B cell (primary cell): ENCODE measurements at regions not wholly inside any gene's neighbourhood (a gene's known extent, or its start where the extent isn't known, plus 50 kb on each side); places are given as distances from the start of the nearest gene placed in this dataset.

Source experiments
- ATAC-seq: fragments of 200-7000 bp; cut with Tn5 transposase; one replicate; pipeline ENCODE4 v1.10.0; 2021; ENCODE audit warnings: low read depth, mild to moderate bottlenecking, moderate number of reproducible peaks, moderate library complexity
- CTCF ChIA-PET: fragments of 350-600 bp; sonication (Branson Sonifier 250); formaldehyde crosslinking; loops from one replicate; lab custom pipeline; 2021; ENCODE audit warnings: antibody characterized with exemption, inconsistent platforms; lab: Charles Lee
- POLR2A ChIA-PET: fragments of 350-600 bp; sonication (Branson Sonifier 250); formaldehyde crosslinking; loops from one replicate; lab custom pipeline; 2021; ENCODE audit warnings: antibody characterized with exemption; lab: Charles Lee
- DNase-seq: peaks from one replicate; pipeline ENCODE4 v3.0.0; 2013
- H2AFZ ChIP-seq: 2 replicates; pipeline ENCODE4 v1.6.1; 2012; ENCODE audit warnings: mild to moderate bottlenecking, low read depth, low read length; ENCODE audit not compliant: insufficient read depth, poor library complexity, severe bottlenecking
- H3K27ac ChIP-seq, 2 donors: 1 replicate in 1 of 2; 2 replicates in 1 of 2; pipeline ENCODE4 v1.5.1; 2012 to 2013; ENCODE audit warnings: low read length in 2 of 2, mild to moderate bottlenecking in 2 of 2, moderate library complexity in 1 of 2
- H3K27me3 ChIP-seq, 4 experiments: fragments of 200-600 bp in 1 of 4; sonication (generic) in 1 of 4; replicated peaks in 1 of 4; 1 replicate in 2 of 4; 2 replicates in 2 of 4; pipeline versions ENCODE4 v1.6.1 to v1.7.0; 2013 to 2016; ENCODE audit warnings: low read length in 3 of 4, mild to moderate bottlenecking in 2 of 4, mixed read lengths in 1 of 4, moderate library complexity in 1 of 4; ENCODE audit not compliant: insufficient read depth in 4 of 4, control insufficient read depth in 3 of 4; ENCODE audit errors: control extremely low read depth in 1 of 4
- H3K36me3 ChIP-seq, 2 experiments: replicated peaks in 1 of 2; 1 replicate in 1 of 2; 2 replicates in 1 of 2; pipeline versions ENCODE4 v1.6.1 to v1.7.1; 2013; ENCODE audit warnings: low read length in 1 of 2; ENCODE audit not compliant: insufficient read depth in 2 of 2, control insufficient read depth in 1 of 2; ENCODE audit errors: control extremely low read depth in 1 of 2, extremely low read depth in 1 of 2
- H3K4me1 ChIP-seq, 2 donors: fragments of 200-600 bp in 1 of 2; sonication (generic) in 1 of 2; 1 replicate in 1 of 2; 2 replicates in 1 of 2; pipeline versions ENCODE4 v1.5.1 to v1.6.1; 2013 to 2017; ENCODE audit warnings: low read length in 2 of 2; ENCODE audit not compliant: control insufficient read depth in 2 of 2, insufficient read depth in 2 of 2
- H3K4me2 ChIP-seq: replicated peaks from 2 replicates; pipeline ENCODE3; 2012; ENCODE audit warnings: mild to moderate bottlenecking, low read depth, low read length; ENCODE audit not compliant: poor library complexity, severe bottlenecking
- H3K4me3 ChIP-seq, 5 experiments: fragments of 200-600 bp in 1 of 5; sonication (generic) in 1 of 5; 1 replicate in 3 of 5; 2 replicates in 2 of 5; pipeline versions ENCODE4 v1.5.1 to v1.7.0; 2011 to 2016; ENCODE audit warnings: low read length in 4 of 5, mild to moderate bottlenecking in 4 of 5, low read depth in 2 of 5, control low read depth in 1 of 5, moderate library complexity in 1 of 5; ENCODE audit not compliant: insufficient read depth in 1 of 5; ENCODE audit errors: control extremely low read depth in 1 of 5, extremely low read depth in 1 of 5
- H3K79me2 ChIP-seq: fragments of 200-600 bp; sonication (generic); one replicate; pipeline ENCODE4 v1.6.0; 2016; ENCODE audit warnings: low read length; ENCODE audit not compliant: control insufficient read depth, insufficient read depth
- H3K9ac ChIP-seq: fragments of 200-600 bp; sonication (generic); 2 replicates; pipeline ENCODE4 v1.6.1; 2017; ENCODE audit warnings: mild to moderate bottlenecking, low read length, moderate library complexity
- H3K9me3 ChIP-seq, 3 donors: one replicate each; pipeline versions ENCODE4 v1.6.1 to v1.7.1; 2013; ENCODE audit warnings: low read length in 2 of 3; ENCODE audit not compliant: control insufficient read depth in 2 of 3, insufficient read depth in 1 of 3; ENCODE audit errors: control extremely low read depth in 1 of 3
- H4K20me1 ChIP-seq: 2 replicates; pipeline ENCODE4 v1.6.0; 2012; ENCODE audit warnings: mild to moderate bottlenecking, low read length; ENCODE audit not compliant: insufficient read depth, control insufficient read depth, poor library complexity, severe bottlenecking
- H3K27ac Mint-ChIP-seq: one replicate; pipeline ENCODE4 v1.8.0; 2021; ENCODE audit warnings: mixed read lengths
- H3K27me3 Mint-ChIP-seq: one replicate; pipeline ENCODE4 v1.8.0; 2021; ENCODE audit warnings: mixed read lengths
- H3K4me1 Mint-ChIP-seq: one replicate; pipeline ENCODE4 v1.8.0; 2021; ENCODE audit warnings: mixed read lengths
- H3K4me3 Mint-ChIP-seq: one replicate; pipeline ENCODE4 v1.8.0; 2021; ENCODE audit warnings: mixed read lengths
- H3K9me3 Mint-ChIP-seq: one replicate; pipeline ENCODE4 v1.8.0; 2022; ENCODE audit warnings: mixed read lengths; ENCODE audit not compliant: insufficient read depth
- EZH2 ChIP-seq: IDR thresholded peaks from 2 replicates; pipeline ENCODE4 v1.6.1; 2012; ENCODE audit warnings: borderline replicate concordance, low read depth, mild to moderate bottlenecking, moderate library complexity, low read length; ENCODE audit not compliant: insufficient read depth, poor library complexity, severe bottlenecking
- WGBS: methylation state at CpG from one replicate; pipeline ENCODE4 v1.1.5; 2013; ENCODE audit warnings: missing lambda C conversion rate; ENCODE audit not compliant: insufficient coverage; 5-methylcytosine and 5-hydroxymethylcytosine counted together
- intact Hi-C: fragments of 100-400 bp; cut with micrococcal nuclease; formaldehyde crosslinking; loops from one replicate; pipeline ENCODE4 v1.10.0; 2022
- TF ChIP-seq, protein P1 (sequence below): fragments of 200-600 bp; IDR thresholded peaks from one replicate; pipeline ENCODE4 v1.8.0; 2022; ENCODE audit warnings: antibody characterized with exemption, mild to moderate bottlenecking

DNA sequence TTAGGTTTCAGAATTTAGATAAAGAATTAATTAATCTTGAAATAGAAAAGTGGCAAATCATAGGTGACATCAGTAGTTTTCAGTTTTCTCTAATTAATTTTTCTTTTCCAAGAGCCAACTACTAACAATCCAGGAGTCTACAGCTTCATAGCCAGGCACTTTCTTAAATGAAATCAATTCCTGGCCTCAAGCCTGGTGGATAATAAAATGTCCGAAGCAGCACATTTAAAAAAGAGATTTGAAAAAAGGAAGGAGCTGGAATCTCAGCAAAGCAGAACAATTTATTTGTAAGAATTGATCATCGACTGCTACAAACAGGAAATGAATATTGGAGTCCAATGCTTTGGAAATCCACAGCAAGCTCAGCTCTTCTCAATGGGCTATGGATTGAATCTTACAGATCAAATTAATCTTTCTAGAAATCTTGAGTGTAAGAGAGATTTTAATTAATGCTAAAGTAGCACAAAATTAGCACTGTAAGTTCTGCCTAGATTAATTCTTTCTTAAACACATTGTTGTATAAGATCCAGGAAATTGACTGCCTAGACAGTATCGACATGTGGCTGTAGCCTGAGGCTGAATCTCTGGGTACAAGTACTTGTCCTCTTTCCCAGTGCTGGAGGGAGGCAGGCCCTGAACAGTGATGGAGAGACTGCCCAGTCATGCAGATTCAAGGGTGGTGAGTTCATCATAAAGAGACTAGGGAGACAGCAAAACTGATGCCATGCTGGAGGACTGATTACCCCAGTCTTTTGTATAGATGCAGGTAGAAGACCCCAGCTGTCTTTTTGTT lies 167.8 kb upstream of the POU2AF2 start:
- DNase-seq (no peak), ATAC-seq (no peak)
- no peak for TF ChIP-seq EZH2
- POLR2A ChIA-PET: no interaction called here
- no peaks in the 10 kb centered on the region for H3K4me1 Mint-ChIP-seq
- Histone ChIP-seq H3K4me1 (no peaks in the 10 kb centered on the region), H3K9me3 (no peaks in the 10 kb centered on the region), H3K27me3 (no peaks in the 10 kb centered on the region), H3K36me3 (no peaks in the 10 kb centered on the region), H3K4me2 (no peak overlapping the region), H4K20me1 (no peaks in the 10 kb centered on the region), H3K9ac (no peak overlapping the region), H3K4me3 (no peak overlapping the region), H3K79me2 (no peaks in the 10 kb centered on the region), H2AFZ (no peak overlapping the region), H3K27ac (no peak overlapping the region)
- H3K4me3 Mint-ChIP-seq: no peak overlapping the region
- CTCF ChIA-PET: no interaction called here
- intact Hi-C loops: no loop called here
- H3K9me3 Mint-ChIP-seq: no peaks in the 10 kb centered on the region
- no peak overlapping the region for H3K27ac Mint-ChIP-seq
- WGBS: no CpG with 5 or more reads among the region's 3 CpGs
- H3K27me3 Mint-ChIP-seq: peaks cover 5% of the 10 kb centered on the region

DNA sequence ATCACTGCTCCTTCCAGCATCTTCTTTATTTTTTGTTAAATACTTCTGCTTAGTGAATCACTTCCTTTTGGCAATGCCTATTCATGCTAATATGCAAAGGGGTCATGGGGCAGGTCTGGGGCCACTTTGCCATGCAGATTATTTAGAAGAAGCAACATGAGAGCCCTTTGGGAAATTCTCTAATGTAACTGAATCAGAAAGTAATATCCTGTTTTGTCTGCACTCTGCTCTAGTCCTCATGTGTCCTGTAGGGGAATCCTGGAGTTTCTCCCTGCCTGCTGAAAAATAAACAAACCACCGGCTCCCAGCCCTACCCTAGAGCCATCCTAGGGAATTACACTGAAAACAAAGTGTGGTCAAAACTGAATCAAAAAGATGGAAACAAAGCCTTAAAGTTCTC lies 176.5 kb upstream of the POU2AF2 start:
- 86% methylated on average over 1 of the region's 1 CpG for WGBS
- peaks cover 3% of the 10 kb centered on the region for H3K9me3 Mint-ChIP-seq
- Histone ChIP-seq H2AFZ (no peak overlapping the region), H4K20me1 (no peaks in the 10 kb centered on the region), H3K9ac (no peak overlapping the region), H3K9me3 (peaks cover 0 to 6% (median 2%) of the 10 kb centered on the region in 3 donors), H3K4me3 (no peak overlapping the region), H3K4me1 (no peaks in the 10 kb centered on the region), H3K79me2 (no peaks in the 10 kb centered on the region), H3K27me3 (no peaks in the 10 kb centered on the region), H3K4me2 (no peak overlapping the region), H3K27ac (no peak overlapping the region), H3K36me3 (no peaks in the 10 kb centered on the region)
- H3K4me3 Mint-ChIP-seq: no peak overlapping the region
- DNase-seq (no peak), ATAC-seq (no peak)
- H3K27me3 Mint-ChIP-seq: no peaks in the 10 kb centered on the region
- no peaks in the 10 kb centered on the region for H3K4me1 Mint-ChIP-seq
- ChIA-PET CTCF (no interaction called here), POLR2A (no interaction called here)
- intact Hi-C loops: no loop called here
- H3K27ac Mint-ChIP-seq: no peak overlapping the region
- TF ChIP-seq EZH2: no peak
- TF ChIP-seq, protein P1, sequence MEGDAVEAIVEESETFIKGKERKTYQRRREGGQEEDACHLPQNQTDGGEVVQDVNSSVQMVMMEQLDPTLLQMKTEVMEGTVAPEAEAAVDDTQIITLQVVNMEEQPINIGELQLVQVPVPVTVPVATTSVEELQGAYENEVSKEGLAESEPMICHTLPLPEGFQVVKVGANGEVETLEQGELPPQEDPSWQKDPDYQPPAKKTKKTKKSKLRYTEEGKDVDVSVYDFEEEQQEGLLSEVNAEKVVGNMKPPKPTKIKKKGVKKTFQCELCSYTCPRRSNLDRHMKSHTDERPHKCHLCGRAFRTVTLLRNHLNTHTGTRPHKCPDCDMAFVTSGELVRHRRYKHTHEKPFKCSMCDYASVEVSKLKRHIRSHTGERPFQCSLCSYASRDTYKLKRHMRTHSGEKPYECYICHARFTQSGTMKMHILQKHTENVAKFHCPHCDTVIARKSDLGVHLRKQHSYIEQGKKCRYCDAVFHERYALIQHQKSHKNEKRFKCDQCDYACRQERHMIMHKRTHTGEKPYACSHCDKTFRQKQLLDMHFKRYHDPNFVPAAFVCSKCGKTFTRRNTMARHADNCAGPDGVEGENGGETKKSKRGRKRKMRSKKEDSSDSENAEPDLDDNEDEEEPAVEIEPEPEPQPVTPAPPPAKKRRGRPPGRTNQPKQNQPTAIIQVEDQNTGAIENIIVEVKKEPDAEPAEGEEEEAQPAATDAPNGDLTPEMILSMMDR: no peak
